Endothelial cell of umbilical vein (primary cell): ENCODE measurements at regions not wholly inside any gene's neighbourhood (a gene's known extent, or its start where the extent isn't known, plus 50 kb on each side); places are given as distances from the start of the nearest gene placed in this dataset.

Experiments used
- BruUV-seq: library from RNA; stranded (reverse); fragments of 400-500 nt; replicated peaks from 2 replicates; lab custom pipeline; 2021; lab: Mats Ljungman, UMichigan
- CTCF ChIA-PET: fragments of 300-600, 350-600 bp; sonication (Branson Sonifier 250); formaldehyde crosslinking; loops from one replicate; lab custom pipeline; 2021; ENCODE audit warnings: antibody characterized with exemption, inconsistent platforms; lab: Charles Lee
- POLR2A ChIA-PET: fragments of 300-600, 350-600 bp; sonication (Branson Sonifier 250); formaldehyde crosslinking; loops from one replicate; lab custom pipeline; 2021; ENCODE audit warnings: antibody characterized with exemption, inconsistent platforms; lab: Charles Lee
- DNase-seq: peaks from one replicate; pipeline ENCODE4 v3.0.0-alpha.2; 2011; ENCODE audit warnings: low read depth, low spot score
- FAIRE-seq: peaks from 2 replicates; lab custom pipeline; 2011; peaks lifted over from hg19 to GRCh38; lab: Jason Lieb, UNC
- H2AFZ ChIP-seq: 2 replicates; pipeline ENCODE4 v1.6.0; 2012; ENCODE audit warnings: low read depth, low read length, control low read depth, inconsistent platforms
- H3K27ac ChIP-seq: 2 replicates; pipeline ENCODE4 v1.5.1; 2011; ENCODE audit warnings: low read depth, mild to moderate bottlenecking, control low read depth, low read length, moderate library complexity; ENCODE audit not compliant: insufficient read depth
- H3K27me3 ChIP-seq, 2 experiments: 2 replicates each; pipeline versions ENCODE4 v1.6.0 to v1.6.1; 2011; ENCODE audit warnings: low read length in 2 of 2, mixed read lengths in 1 of 2; ENCODE audit not compliant: control insufficient read depth in 2 of 2, insufficient read depth in 2 of 2
- H3K36me3 ChIP-seq, 2 experiments: 2 replicates in 1 of 2; 3 replicates in 1 of 2; pipeline ENCODE4 v1.5.1; 2011; ENCODE audit warnings: low read length in 2 of 2, mild to moderate bottlenecking in 1 of 2, moderate library complexity in 1 of 2; ENCODE audit not compliant: control insufficient read depth in 2 of 2, insufficient read depth in 2 of 2; ENCODE audit errors: extremely low read depth in 1 of 2
- H3K4me1 ChIP-seq: 3 replicates; pipeline ENCODE4 v1.5.1; 2011; ENCODE audit warnings: mild to moderate bottlenecking, low read length; ENCODE audit not compliant: control insufficient read depth, insufficient read depth; ENCODE audit errors: extremely low read depth
- H3K4me2 ChIP-seq: 2 replicates; pipeline ENCODE4 v1.6.1; 2011; ENCODE audit warnings: low read length, control low read depth, mixed read lengths; ENCODE audit not compliant: insufficient read depth
- H3K4me3 ChIP-seq, 3 experiments: fragments of 200-600 bp in 1 of 3; sonication (generic), shearing (Covaris generic) in 1 of 3; replicated peaks in 1 of 3; 2 replicates each; pipeline ENCODE4 v1.5.1; 2011 to 2016; ENCODE audit warnings: control low read depth in 3 of 3, low read length in 3 of 3, mild to moderate bottlenecking in 2 of 3, inconsistent platforms in 1 of 3, low read depth in 1 of 3, moderate library complexity in 1 of 3; ENCODE audit not compliant: insufficient read depth in 1 of 3
- H3K79me2 ChIP-seq: 2 replicates; pipeline ENCODE4 v1.6.0; 2012; ENCODE audit warnings: low read length, inconsistent platforms; ENCODE audit not compliant: control insufficient read depth, insufficient read depth
- H3K9ac ChIP-seq: replicated peaks from 2 replicates; pipeline ENCODE3; 2011; ENCODE audit warnings: low read length, control low read depth; ENCODE audit not compliant: insufficient read depth; ENCODE audit errors: extremely low read depth
- H3K9me1 ChIP-seq: replicated peaks from 3 replicates; pipeline ENCODE4 v1.6.0; 2011; ENCODE audit warnings: mild to moderate bottlenecking, low read length; ENCODE audit not compliant: control insufficient read depth, insufficient read depth; ENCODE audit errors: extremely low read depth
- H3K9me3 ChIP-seq: replicated peaks from 2 replicates; pipeline ENCODE4 v1.5.1; 2012; ENCODE audit warnings: low read length, inconsistent platforms; ENCODE audit not compliant: control insufficient read depth, insufficient read depth
- H4K20me1 ChIP-seq: replicated peaks from 2 replicates; pipeline ENCODE3; 2011; ENCODE audit warnings: mild to moderate bottlenecking, low read length; ENCODE audit not compliant: control insufficient read depth, insufficient read depth; ENCODE audit errors: extremely low read depth
- CTCF ChIP-seq, 2 donors: IDR thresholded peaks; 1 replicate in 1 of 2; 2 replicates in 1 of 2; pipeline ENCODE4 v1.5.1; 2011; ENCODE audit warnings: low read length in 2 of 2, mild to moderate bottlenecking in 2 of 2, moderate library complexity in 2 of 2, control low read depth in 1 of 2, inconsistent platforms in 1 of 2, low read depth in 1 of 2; ENCODE audit not compliant: insufficient read depth in 1 of 2; ENCODE audit errors: extremely low read depth in 1 of 2
- EZH2 ChIP-seq: IDR thresholded peaks from 2 replicates; pipeline ENCODE4 v1.6.1; 2012; ENCODE audit warnings: borderline replicate concordance, low read depth, mild to moderate bottlenecking, moderate library complexity, low read length, inconsistent platforms; ENCODE audit not compliant: severe bottlenecking
- FOS ChIP-seq: IDR thresholded peaks from 2 replicates; pipeline ENCODE4 v1.6.1; 2011; ENCODE audit warnings: mild to moderate bottlenecking, low read length, moderate library complexity, borderline replicate concordance; ENCODE audit not compliant: insufficient read depth
- GATA2 ChIP-seq: IDR thresholded peaks from 2 replicates; pipeline ENCODE4 v1.7.0; 2011; ENCODE audit warnings: low read depth, mild to moderate bottlenecking, moderate library complexity, mixed read lengths, low read length; ENCODE audit not compliant: insufficient read length, insufficient read depth
- POLR2AphosphoS5 ChIP-seq: IDR thresholded peaks from 2 replicates; pipeline ENCODE4 v1.6.1; 2012; ENCODE audit warnings: low read depth, mild to moderate bottlenecking, control low read depth, low read length, moderate library complexity; ENCODE audit not compliant: insufficient read depth
- dilution Hi-C: fragments of 300-500 bp; cut with MboI; formaldehyde crosslinking; loops from one replicate; pipeline ENCODE4 v1.15.0; 2019; ENCODE audit warnings: low sequenced_read_pairs; ENCODE audit not compliant: extremely low pct_ligation_motif_present
- intact Hi-C: fragments of 100-400 bp; cut with micrococcal nuclease; formaldehyde crosslinking; loops from one replicate; pipeline ENCODE4 v1.10.0; 2022

GRCh38 chr3:21073561-21073960 is 677.4 kb downstream of the ZNF385D start:
- DNase-seq (no peak), FAIRE-seq (no peak)
- CTCF ChIA-PET, result no interaction called here
- no peaks in the 10 kb centered on the region for H3K4me1 ChIP-seq
- intact Hi-C loops, result no loop called here
- H2AFZ ChIP-seq, result no peak overlapping the region
- H3K9me3 ChIP-seq, result no peaks in the 10 kb centered on the region
- H3K4me2 ChIP-seq, result no peak overlapping the region
- H3K79me2 ChIP-seq, result no peaks in the 10 kb centered on the region
- dilution Hi-C loops, result no loop called here
- POLR2A ChIA-PET, result no interaction called here
- no peaks in the 10 kb centered on the region for H4K20me1 ChIP-seq
- H3K4me3 ChIP-seq, result no peak overlapping the region
- H3K27ac ChIP-seq, result no peak overlapping the region
- no peaks in the 10 kb centered on the region for H3K36me3 ChIP-seq
- no TSS peak for BruUV-seq
- no peak overlapping the region for H3K9ac ChIP-seq
- H3K9me1 ChIP-seq, result no peaks in the 10 kb centered on the region
- H3K27me3 ChIP-seq, result no peaks in the 10 kb centered on the region
- TF ChIP-seq GATA2, result no peak
- no peak for TF ChIP-seq CTCF (IDR thresholded peaks at IDR 0.05; ENCODE audit: extremely low read depth in 1 of 2, insufficient read depth in 1 of 2, low read depth in 1 of 2, low read length in 2 of 2)
- TF ChIP-seq POLR2AphosphoS5, result no peak
- TF ChIP-seq EZH2, result no peak
- no peak for TF ChIP-seq FOS
